GM12891 (cell line): ENCODE measurements at regions not wholly inside any gene's neighbourhood (a gene's known extent, or its start where the extent isn't known, plus 50 kb on each side); places are given as distances from the start of the nearest gene placed in this dataset.
A peak's percentile ranks its signal among the peaks of the same experiment; 100 is the strongest.
"Not testable (repeated sequence)": the region's sequence is repeated elsewhere in the genome, so short reads cannot be mapped to it uniquely, and the experiment has no call there.

Experiments
- DNase-seq: peaks from one replicate; pipeline ENCODE4 v3.0.0; 2011; ENCODE audit warnings: low spot score; ENCODE audit not compliant: insufficient read length
- FAIRE-seq: peaks from 2 replicates; lab custom pipeline; 2011; peaks lifted over from hg19 to GRCh38; lab: Jason Lieb, UNC
- PAX5 ChIP-seq: IDR thresholded peaks from 2 replicates; pipeline ENCODE4 v1.6.1; 2011; ENCODE audit warnings: low read length, moderate library complexity, mild to moderate bottlenecking; ENCODE audit not compliant: insufficient read depth, severe bottlenecking
- POLR2A ChIP-seq: IDR thresholded peaks from 2 replicates; pipeline ENCODE4 v1.6.1; 2011; ENCODE audit warnings: low read depth, low read length, control low read depth
- POLR2AphosphoS5 ChIP-seq: IDR thresholded peaks from 2 replicates; pipeline ENCODE4 v1.6.1; 2011; ENCODE audit warnings: low read depth, low read length, control low read depth
- POU2F2 ChIP-seq: IDR thresholded peaks from 2 replicates; pipeline ENCODE4 v1.6.1; 2011; ENCODE audit warnings: low read depth, mild to moderate bottlenecking, control low read depth, low read length, moderate library complexity
- SPI1 ChIP-seq: IDR thresholded peaks from 2 replicates; pipeline ENCODE4 v1.6.1; 2011; ENCODE audit warnings: low read depth, low read length, control low read depth
- TAF1 ChIP-seq: IDR thresholded peaks from 2 replicates; pipeline ENCODE4 v1.6.1; 2011; ENCODE audit warnings: low read depth, low read length, control low read depth

DNA sequence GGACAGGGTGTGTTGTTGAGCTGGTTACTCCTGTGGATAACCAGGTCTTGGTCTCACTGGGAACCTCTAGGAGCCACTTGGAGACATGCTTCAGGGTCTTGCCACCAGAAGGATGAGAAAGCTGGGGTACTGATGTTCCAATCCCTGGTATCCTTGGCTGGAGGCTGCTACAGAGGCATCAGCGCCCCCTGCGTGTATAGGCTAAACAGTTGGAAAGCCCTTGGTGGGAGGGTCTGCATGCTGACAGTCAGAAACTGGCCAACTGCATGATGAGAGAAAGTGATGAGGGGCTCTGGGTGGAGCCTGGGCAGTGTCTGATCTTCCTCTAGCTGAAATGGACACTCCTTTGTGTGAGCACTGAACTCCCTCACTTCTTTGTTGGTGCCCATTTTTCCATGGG, 536.9 kb downstream of the XYLT1 start:
- no peak for TF ChIP-seq TAF1
- no peak for TF ChIP-seq POLR2AphosphoS5
- no peak for TF ChIP-seq PAX5
- TF ChIP-seq POU2F2, result no peak
- no peak for TF ChIP-seq POLR2A
- no peak for TF ChIP-seq SPI1
- FAIRE-seq, result no peak
- DNase-seq, result no peak

DNA sequence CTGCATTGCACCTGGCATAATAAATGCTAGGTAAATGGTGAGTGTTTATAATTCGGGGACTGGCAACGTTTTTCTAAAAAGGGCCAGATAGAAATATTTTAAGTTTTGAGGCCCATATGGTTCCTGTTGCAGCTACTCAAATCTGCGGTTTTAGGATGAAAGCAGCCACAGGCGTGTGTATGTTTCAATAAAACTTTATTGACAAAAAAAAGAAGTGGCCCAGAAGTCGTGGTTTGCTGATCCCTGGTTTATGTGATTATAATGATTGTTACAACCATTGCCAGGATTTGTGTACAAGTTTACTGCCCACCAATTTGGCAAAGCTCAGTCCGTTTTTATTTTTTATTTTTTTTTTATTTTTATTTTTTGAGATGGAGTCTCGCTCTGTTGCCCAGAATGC, 536.1 kb downstream of the XYLT1 start:
- FAIRE-seq, result no peak
- TF ChIP-seq POLR2AphosphoS5 (no peak), POLR2A (no peak), POU2F2 (no peak), SPI1 (no peak), TAF1 (no peak), PAX5 (no peak)

DNA sequence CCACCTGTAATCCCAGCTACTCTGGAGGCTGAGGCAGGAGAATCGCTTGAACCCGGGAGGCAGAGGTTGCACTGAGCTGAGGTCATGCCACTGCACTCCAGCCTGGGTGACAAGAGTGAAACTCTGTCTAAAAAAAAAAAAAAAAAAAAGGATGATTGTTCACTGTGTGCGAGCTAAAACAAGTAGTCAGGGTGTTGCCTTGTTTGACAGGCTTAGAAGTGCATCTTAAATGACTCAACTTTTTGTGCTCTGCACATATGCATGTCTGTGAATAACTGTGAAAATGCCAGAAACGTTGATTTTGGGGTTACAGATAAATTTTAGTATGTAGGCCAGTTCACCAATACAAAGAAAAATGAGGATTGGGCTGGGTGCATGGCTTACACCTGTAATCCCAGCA, 534.9 kb downstream of the XYLT1 start:
- FAIRE-seq, DNase-seq: not testable (repeated sequence)

More for the DNA sequence above, 536.1 kb downstream of the XYLT1 start:
- DNase-seq, result no peak

DNA sequence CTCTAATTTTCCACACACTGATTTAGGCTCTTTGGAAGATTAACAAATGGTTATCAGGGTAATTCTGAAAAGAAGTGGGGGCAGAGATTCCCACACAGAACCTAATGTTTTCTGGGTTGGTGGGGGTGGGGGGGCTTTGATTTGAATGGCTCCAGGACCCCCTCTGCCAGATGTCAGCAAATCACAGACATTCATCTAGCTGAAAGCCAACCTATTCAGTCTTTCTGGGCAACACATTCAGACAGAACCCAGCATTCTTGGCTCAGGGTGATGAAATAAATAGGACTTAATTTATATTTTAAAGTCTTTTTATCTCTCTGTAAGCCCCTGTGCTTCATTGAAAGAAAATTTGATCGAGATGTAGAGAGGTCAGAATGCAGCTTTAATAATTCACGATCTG, 533.2 kb downstream of the XYLT1 start:
- FAIRE-seq (no peak), DNase-seq (no peak)

DNA sequence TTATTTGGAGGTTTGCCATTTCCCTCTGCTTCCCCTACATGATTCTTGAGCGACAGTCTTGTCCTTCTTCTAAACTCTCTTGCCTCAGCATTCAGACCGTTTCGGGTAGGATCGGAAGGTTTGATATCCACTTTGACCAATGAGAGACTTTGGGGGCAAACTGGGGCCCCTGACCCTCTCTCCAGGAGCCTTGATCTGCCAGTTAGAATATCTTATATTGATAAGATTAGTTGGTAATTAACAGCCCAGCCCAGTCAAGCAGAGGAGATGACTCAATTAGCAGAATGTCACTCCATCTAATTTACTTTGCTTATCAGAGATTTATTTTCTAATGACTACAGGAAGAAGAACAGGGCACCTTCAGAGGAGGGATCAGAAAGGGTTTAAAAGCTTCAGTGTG, 532.8 kb downstream of the XYLT1 start:
- FAIRE-seq (no peak), DNase-seq (no peak)
- TF ChIP-seq PAX5, result no peak
- TF ChIP-seq POLR2A, result no peak
- no peak for TF ChIP-seq SPI1
- TF ChIP-seq TAF1, result no peak
- TF ChIP-seq POU2F2, result no peak
- TF ChIP-seq POLR2AphosphoS5, result no peak

More for the DNA sequence above, 533.2 kb downstream of the XYLT1 start:
- TF ChIP-seq POLR2AphosphoS5 (no peak), POLR2A (no peak), POU2F2 (no peak), PAX5 (no peak), SPI1 (no peak), TAF1 (no peak)

DNA sequence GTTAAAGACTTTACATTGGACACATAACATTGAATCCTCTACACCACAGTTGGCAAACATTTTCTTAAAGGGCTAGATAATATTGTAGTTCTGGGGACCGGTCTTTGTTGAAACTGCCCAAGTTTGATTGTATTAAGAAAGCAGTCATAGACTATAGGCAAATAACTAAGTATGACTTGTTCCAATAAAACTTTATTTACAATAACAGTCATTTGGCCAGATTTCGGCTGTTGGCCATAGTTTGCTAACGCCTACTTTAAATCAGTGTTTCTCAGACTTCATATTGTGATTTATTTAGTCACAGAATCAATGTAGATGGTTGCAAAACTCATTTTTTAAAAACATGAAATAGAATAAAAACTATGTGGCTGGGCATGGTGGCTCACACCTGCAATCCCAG, 531.8 kb downstream of the XYLT1 start:
- TF ChIP-seq TAF1, result no peak
- no peak for TF ChIP-seq SPI1
- no peak for TF ChIP-seq POU2F2
- TF ChIP-seq POLR2A, result no peak
- no peak for TF ChIP-seq PAX5
- TF ChIP-seq POLR2AphosphoS5, result no peak
- no peak for DNase-seq
- no peak for FAIRE-seq

DNA sequence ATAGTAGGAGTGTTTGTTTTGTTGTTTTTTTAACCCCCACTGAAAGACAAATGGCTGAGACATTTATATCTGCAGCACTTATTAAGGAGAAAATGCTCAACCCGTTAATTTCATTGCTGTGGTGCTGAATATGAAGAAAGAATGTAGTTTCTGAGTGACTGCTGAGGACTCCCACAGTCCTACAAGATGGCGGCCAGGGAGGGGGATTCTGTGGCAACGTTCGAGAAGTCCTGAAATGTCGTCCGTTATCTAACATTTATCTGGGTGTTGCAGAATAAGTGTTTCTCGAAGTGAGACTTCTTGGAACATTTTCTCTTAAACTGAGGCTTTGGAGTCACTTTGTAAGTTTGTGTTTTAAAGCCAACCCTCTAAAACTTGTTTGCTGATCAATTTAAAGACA, 530.4 kb downstream of the XYLT1 start:
- no peak for DNase-seq
- FAIRE-seq, result no peak
- no peak for TF ChIP-seq PAX5

DNA sequence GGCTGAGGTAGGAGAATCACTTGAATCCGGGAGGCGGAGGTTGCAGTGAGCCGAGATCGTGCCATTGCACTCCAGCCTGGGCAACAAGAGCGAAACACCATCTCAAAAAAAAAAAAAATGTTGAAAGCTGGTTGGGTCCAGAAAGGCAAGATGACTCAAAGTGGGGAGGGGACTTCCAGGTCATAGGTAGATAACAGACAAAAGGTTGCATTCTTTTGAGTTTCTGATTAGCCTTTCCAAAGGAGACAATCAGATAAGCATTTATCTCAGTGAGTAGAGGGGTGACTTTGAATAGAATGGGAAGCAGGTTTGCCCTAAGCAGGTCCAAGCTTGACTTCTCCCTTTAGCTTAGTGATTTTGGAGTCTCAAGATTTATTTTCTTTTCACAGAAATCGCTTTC, 527.9 kb downstream of the XYLT1 start:
- FAIRE-seq, DNase-seq: not testable (repeated sequence)

DNA sequence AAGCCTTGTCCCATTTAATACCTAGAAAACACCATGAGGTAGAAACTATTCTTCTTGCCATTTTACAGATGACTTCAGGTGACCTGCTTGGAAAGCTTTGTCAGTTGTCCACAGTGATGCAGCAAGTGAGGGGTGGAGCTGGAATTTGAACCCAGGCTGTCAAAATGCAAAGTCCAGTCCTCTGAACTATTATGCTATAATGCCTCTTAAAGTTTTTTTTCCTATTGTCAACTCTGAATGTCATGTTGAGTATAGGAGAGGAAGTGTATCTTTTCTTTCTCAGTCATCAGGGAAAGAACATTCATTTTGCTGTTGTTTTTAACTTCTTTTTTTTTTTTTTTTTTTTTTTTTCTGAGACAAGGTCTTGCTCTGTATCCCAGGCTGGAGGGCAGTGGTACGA, 525.6 kb downstream of the XYLT1 start:
- no peak for DNase-seq
- TF ChIP-seq POU2F2, result no peak
- no peak for TF ChIP-seq PAX5
- no peak for TF ChIP-seq TAF1
- TF ChIP-seq POLR2AphosphoS5, result no peak
- TF ChIP-seq SPI1, result peak; percentile 75
- TF ChIP-seq POLR2A, result no peak
- FAIRE-seq, result no peak

DNA sequence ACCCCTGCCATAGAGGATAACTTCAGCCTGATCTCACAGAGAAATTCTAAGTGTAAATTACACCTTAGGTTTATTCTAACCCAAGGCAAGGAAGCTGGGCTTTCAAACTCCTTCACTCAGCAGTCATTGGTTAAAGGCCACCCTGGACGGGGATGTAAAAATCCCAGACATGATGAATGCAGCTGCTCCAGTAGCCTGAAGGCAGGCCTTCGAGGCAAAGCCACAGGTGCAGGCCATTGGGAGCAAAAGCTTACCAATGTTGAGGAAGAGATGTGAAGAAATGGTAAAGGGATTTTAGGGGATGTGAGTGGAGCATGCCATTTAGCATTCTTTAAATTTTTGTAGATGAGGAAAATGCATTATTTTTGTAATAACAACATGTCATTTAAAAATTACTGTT, 514.4 kb downstream of the XYLT1 start:
- TF ChIP-seq POLR2A (no peak), POU2F2 (no peak), POLR2AphosphoS5 (no peak), TAF1 (no peak), SPI1 (no peak), PAX5 (no peak)
- FAIRE-seq (no peak), DNase-seq (no peak)

DNA sequence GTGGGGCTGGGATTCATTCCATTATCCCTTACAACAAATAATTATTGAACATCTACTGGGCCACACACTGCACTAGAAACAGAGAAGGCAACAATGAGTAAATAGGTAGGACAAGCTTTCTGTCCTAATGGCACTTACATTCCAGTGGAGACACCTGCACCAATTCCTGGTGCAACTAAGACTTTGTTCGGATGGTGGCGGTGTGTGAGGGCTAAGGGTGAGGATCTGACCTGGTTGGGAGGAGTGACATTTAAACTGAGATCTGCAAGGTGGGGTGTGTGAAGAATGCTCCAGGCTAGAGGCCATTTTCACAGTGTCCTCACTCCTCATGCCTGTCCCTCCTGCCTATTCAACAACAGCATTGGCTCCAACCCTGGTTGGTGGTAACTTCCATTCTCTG, 510.0 kb downstream of the XYLT1 start:
- no peak for DNase-seq
- FAIRE-seq, result no peak
- no peak for TF ChIP-seq POU2F2
- TF ChIP-seq POLR2AphosphoS5, result no peak
- TF ChIP-seq SPI1, result no peak
- no peak for TF ChIP-seq TAF1
- no peak for TF ChIP-seq PAX5
- no peak for TF ChIP-seq POLR2A
